ENCODE measurements at regions not wholly inside any gene's neighbourhood (a gene's known extent, or its start where the extent isn't known, plus 50 kb on each side); places are given as distances from the start of the nearest gene placed in this dataset.
"Not testable (repeated sequence)": the region's sequence is repeated elsewhere in the genome, so short reads cannot be mapped to it uniquely, and the experiment has no call there.

DNA sequence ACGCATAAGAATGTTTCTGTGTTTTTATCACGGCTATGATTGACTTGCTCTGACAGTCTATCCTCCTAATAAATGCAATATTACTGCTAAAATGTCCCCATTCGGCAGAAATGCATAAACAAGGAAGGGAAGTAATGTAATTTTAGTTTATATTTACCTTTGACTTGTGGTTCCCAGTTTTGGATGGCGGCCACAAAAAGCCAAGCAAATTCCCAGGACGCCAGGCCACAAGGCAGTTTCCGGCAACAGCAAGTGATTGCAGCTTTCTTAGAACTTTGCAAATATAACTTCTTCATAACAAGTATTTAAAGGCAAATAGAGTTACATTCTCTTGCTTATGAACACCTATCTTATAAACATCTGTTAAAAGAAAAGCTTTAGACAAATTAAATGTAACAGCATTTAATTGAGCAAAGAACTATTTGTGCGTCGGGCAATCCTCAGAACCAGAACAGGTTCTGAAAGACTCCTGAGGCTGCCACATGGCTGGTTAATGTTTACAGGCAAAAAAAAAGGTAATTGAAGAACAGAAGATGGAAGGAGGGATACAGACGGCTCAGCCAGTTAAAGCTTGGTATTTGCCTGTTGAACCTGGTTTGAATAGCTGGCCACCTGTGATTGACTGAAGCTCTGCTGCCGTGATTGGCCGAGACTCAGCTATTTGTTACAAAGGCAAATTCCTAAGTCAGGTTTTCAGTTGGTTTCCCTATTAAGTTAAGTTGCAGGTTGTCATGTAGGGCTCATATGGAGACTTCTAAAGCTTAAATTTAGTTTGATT, 80.8 kb downstream of the C21orf91 start:
- no peak for DNase-seq

DNA sequence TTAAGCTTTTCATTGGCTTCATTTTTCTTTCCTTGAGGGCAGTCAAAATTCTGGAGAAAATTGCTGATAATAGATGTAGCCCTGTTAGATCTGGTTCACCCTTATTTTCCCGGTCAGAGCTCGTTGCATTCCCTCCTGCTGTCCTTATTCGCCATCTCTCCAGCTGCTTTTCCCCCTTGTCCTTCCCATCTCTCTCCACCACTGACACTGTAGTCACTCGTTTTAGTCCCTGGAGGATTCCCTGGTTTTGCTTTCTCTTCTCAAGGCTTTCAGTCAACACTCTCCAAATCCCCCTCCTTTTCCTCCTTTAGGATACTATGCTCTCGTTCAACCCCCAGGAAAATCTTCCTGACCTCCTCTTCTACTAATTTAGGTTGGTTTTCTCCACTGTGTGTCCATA, 83.1 kb downstream of the C21orf91 start:
- DNase-seq = no peak

DNA sequence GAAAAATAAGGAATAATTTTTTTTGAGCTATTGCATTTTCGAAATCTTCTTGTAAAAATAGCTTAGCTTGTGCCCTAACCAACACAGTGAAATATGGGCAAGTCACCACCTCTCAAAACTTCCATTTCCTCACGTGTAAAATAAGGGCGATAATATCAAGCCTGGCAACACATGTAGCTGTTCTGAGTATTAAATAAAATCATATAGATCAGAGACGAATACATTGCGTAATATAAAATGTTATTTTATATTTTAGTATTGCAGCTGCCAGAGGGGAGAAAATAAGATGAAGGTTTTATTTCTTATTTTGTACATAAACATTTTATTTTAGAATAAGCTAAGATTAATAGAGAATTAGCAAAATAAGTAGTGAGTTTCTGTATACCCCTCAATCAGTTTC, 85.9 kb downstream of the C21orf91 start:
- no peak for DNase-seq

GRCh38 chr21:17732306-17732705, 86.8 kb downstream of the C21orf91 start:
- DNase-seq = no peak

- DNase-seq = no peak
Observed at GRCh38 chr21:17731554-17731953, 87.6 kb downstream of the C21orf91 start.

GRCh38 chr21:17730782-17731181, 88.4 kb downstream of the C21orf91 start:
- peak; percentile 87 for DNase-seq

DNA sequence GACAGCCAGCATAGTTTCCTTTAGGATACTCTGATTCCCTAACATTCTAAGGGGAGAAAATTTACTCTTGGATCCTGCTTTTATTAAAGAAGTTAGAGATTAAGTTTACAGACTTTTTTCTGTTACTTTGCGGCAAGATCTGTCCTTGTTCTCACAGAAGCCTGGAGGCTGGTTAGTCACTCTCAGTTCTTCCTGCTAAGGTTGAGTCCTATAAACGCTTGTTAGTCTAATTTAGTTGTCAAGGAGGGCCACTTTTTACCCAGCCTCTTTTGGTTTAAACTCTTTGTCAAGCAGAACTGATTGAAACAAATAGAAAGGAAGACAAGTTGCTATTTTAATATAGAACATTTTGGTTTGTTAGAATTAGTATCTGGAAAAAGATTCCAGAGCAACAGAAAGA, 89.7 kb downstream of the C21orf91 start:
- DNase-seq = no peak

GRCh38 chr21:17727361-17727760, 91.8 kb downstream of the C21orf91 start:
- no peak for DNase-seq

GRCh38 chr21:17726047-17726829, 92.9 kb downstream of the C21orf91 start:
- no peak for DNase-seq

GRCh38 chr21:17725339-17725738, 93.8 kb downstream of the C21orf91 start:
- no peak for DNase-seq

GRCh38 chr21:17712887-17713286, 100.2 kb upstream of the BTG3 start:
- no peak for DNase-seq

DNA sequence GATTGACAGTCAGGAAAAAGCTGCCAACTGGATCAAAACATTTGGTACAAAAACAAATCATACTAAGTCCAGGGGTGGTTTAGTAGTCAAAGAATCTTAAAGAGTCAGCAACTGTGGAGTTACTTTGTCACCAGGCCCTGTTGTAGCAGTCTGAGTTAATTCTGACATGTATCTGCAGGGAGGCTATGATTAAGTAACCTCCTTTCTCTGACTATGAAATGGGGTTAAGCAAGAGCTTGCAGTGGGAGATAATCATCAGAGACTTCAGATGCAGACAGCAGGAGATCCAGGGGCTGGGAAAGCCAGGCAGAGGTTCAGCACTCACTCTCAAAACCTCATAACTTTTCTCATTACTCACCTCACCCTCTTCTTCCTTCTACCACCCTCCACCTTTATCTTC, 99.2 kb upstream of the BTG3 start:
- DNase-seq = peak; percentile 79

GRCh38 chr21:17709266-17709611, 96.5 kb upstream of the BTG3 start:
- no peak for DNase-seq

- DNase-seq = no peak
Observed at GRCh38 chr21:17708522-17709265, 96.0 kb upstream of the BTG3 start.

GRCh38 chr21:17699524-17700189, 87.0 kb upstream of the BTG3 start:
- no peak for DNase-seq

DNA sequence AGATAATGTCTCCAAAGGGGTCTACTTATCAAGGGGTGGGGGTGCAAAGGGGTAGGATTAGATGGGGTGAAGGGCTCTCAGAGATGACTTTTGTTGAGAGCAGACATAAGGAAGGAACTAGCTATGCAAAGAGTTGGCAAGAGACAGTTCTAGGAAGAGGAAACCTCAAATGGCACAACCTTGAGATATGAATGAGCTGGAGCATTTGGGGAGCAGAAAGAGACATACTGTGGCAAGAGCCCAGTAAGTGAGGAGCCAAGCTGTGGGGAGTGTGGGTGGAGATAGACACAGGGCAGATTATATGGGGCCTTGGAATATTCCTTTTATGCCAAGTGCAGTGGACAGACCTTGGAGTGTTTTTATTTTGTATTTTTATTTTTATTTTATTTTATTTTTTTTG, 84.8 kb upstream of the BTG3 start:
- peak; percentile 84 for DNase-seq

DNA sequence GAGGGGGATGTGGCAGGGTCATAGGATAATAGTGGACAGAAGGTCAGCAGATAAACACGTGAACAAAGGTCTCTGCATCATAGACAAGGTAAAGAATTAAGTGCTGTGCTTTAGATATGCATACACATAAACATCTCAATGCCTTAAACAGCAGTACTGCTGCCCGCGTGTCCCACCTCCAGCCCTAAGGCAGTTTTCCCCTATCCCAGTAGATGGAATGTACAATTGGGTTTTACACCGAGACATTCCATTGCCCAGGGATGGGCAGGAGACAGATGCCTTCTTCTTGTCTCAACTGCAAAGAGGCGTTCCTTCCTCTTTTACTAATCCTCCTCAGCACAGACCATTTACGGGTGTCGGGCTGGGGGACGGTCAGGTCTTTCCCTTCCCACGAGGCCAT, 81.7 kb upstream of the BTG3 start:
- DNase-seq = not testable (repeated sequence)

- peak; percentile 19 for DNase-seq
Observed at GRCh38 chr21:17693801-17694200, 81.1 kb upstream of the BTG3 start.

GRCh38 chr21:17690078-17690494, 77.4 kb upstream of the BTG3 start:
- DNase-seq = no peak

DNA sequence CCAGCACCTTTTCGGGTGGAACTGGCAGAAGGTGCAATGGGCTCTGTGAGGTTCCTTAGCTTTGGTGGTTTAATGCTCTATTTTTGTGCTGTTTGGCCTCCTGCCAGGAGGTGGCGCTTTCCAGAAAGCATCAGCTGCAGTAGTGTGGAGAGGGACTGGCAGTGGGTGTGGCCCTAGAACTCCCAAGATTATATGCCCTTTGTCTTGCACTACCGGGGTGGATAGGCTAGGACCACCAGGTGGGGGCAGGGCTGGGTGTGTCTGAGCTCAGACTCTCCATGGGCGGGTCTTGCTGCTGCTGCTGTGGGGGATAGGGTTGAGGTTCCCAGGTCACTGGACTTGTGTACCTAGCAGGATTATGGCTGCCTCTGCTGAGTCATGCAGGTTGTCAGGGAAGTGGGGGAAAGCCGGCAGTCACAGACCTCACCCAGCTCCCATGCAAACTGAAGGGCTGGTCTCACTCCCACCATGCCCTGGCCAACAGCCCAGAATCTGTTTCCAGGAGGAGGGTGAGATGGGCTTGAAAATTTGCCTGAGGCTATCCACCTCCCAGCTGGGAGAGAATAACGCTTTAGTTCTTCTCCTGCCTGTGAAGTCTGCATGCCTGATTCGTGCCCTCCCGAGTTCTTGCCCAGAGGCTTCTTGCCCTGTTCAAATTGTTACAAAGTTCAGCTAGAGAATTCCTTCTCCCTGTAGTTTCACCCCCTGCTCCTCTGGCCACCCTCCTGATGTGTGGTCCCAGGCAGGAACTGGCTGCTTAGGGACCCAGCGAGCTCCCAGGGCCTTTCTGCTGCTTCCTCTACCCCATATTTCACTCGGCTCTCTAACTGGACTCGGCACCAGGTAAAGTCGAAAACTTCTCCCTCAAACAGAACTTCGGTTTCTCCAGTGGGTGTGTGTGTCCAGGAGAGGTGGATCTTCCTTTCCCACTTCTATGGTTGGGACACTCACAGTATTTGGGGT, 76.5 kb upstream of the BTG3 start:
- peak; percentile 26 for DNase-seq

DNA sequence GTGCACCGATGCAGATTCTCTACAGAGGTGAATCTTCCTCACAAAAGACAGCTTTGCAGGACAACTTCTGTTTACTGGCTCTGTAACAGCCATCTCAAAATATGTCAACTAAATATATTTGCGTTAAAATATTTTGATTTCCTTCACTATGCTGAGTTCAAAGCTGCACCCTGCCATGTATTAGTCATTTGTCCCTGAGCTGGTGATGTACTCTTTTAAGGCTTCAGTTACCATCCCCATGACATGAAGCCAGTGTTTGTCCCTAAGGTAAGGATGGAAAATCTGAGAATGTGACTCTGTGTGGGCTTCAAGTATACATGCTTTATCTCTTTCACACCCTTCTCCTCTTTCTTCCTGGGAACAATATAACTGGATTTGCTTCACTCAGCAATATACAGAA, 70.2 kb upstream of the BTG3 start:
- no peak for DNase-seq

GRCh38 chr21:17679002-17679600, 66.4 kb upstream of the BTG3 start:
- DNase-seq = peak; percentile 42

Data from GF-D8 (cell line).